ENCODE measurements at regions not wholly inside any gene's neighbourhood (a gene's known extent, or its start where the extent isn't known, plus 50 kb on each side); places are given as distances from the start of the nearest gene placed in this dataset.

GRCh38 chr5:98518754-98519153 lies 254.7 kb upstream of the RGMB start:
- ChIA-PET POLR2A (interaction anchor here (0.7 kb wide), 1 partner anchor 17 kb away, joined by 3 read pairs; no protein-coding TSS in a partner anchor), CTCF (no interaction called here)
- Histone ChIP-seq H3K27ac (ENCODE audit: insufficient read depth in 1 of 2, low read depth in 1 of 2, low read length in 2 of 2, poor library complexity in 1 of 2, severe bottlenecking in 2 of 2) (no peak overlapping the region), H3K9me3 (ENCODE audit: control extremely low read depth in 1 of 5, control insufficient read depth in 4 of 5, insufficient read depth in 2 of 5, low read depth in 1 of 5, low read length in 4 of 5) (no peaks in the 10 kb centered on the region), H3K27me3 (replicated peaks in 2 of 5; ENCODE audit: control insufficient read depth in 4 of 5, insufficient read depth in 5 of 5, low read length in 4 of 5) (no peaks in the 10 kb centered on the region), H3K36me3 (ENCODE audit: control insufficient read depth in 4 of 4, insufficient read depth in 4 of 4, low read length in 3 of 4) (no peaks in the 10 kb centered on the region), H3K4me1 (ENCODE audit: control extremely low read depth in 1 of 4, control insufficient read depth in 4 of 4, insufficient read depth in 4 of 4, low read length in 3 of 4) (no peaks in the 10 kb centered on the region), H3K4me3 (ENCODE audit: control insufficient read depth in 1 of 7, extremely low read depth in 1 of 7, insufficient read depth in 4 of 7, low read depth in 2 of 7, low read length in 6 of 7) (no peak overlapping the region)
- DNase-seq, result no peak
- WGBS (ENCODE audit: insufficient coverage), result no CpG with 5 or more reads among the region's 1 CpG

DNA sequence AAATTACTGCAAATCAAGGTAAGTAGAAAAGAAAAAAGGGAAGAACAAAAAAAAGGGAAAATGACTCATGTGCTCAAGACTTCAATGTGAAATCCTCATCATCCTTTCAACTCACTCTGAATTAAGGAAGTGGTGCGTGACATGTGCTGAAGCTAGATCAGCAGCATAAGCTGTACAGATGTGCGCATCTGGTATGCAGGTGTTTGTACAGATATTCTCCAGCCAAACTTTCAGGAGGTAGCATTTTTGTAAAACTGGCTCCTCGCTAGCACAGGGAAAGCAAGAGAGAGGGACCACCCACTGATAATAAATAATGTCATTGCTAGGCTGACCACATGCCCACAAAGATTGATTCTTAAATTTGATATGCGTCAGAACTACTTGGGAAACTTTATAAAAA lies 253.9 kb upstream of the RGMB start:
- Histone ChIP-seq H3K9me3 (ENCODE audit: control extremely low read depth in 1 of 5, control insufficient read depth in 4 of 5, insufficient read depth in 2 of 5, low read depth in 1 of 5, low read length in 4 of 5) (no peaks in the 10 kb centered on the region), H3K4me3 (ENCODE audit: control insufficient read depth in 1 of 7, extremely low read depth in 1 of 7, insufficient read depth in 4 of 7, low read depth in 2 of 7, low read length in 6 of 7) (no peak overlapping the region), H3K27ac (ENCODE audit: insufficient read depth in 1 of 2, low read depth in 1 of 2, low read length in 2 of 2, poor library complexity in 1 of 2, severe bottlenecking in 2 of 2) (no peak overlapping the region), H3K27me3 (replicated peaks in 2 of 5; ENCODE audit: control insufficient read depth in 4 of 5, insufficient read depth in 5 of 5, low read length in 4 of 5) (no peaks in the 10 kb centered on the region), H3K4me1 (ENCODE audit: control extremely low read depth in 1 of 4, control insufficient read depth in 4 of 4, insufficient read depth in 4 of 4, low read length in 3 of 4) (no peaks in the 10 kb centered on the region), H3K36me3 (ENCODE audit: control insufficient read depth in 4 of 4, insufficient read depth in 4 of 4, low read length in 3 of 4) (no peaks in the 10 kb centered on the region)
- no peak for DNase-seq
- ChIA-PET CTCF (no interaction called here), POLR2A (no interaction called here)
- WGBS (ENCODE audit: insufficient coverage), result 47% methylated on average over 2 of the region's 4 CpGs

GRCh38 chr5:98521821-98522220 lies 251.6 kb upstream of the RGMB start:
- ChIA-PET POLR2A (no interaction called here), CTCF (no interaction called here)
- WGBS (ENCODE audit: insufficient coverage), result 100% methylated on average over 1 of the region's 3 CpGs
- H3K27me3 ChIP-seq (replicated peaks in 2 of 5; ENCODE audit: control insufficient read depth in 4 of 5, insufficient read depth in 5 of 5, low read length in 4 of 5), result no peaks in the 10 kb centered on the region
- no peaks in the 10 kb centered on the region for H3K9me3 ChIP-seq (ENCODE audit: control extremely low read depth in 1 of 5, control insufficient read depth in 4 of 5, insufficient read depth in 2 of 5, low read depth in 1 of 5, low read length in 4 of 5)
- H3K4me1 ChIP-seq (ENCODE audit: control extremely low read depth in 1 of 4, control insufficient read depth in 4 of 4, insufficient read depth in 4 of 4, low read length in 3 of 4), result no peaks in the 10 kb centered on the region
- no peaks in the 10 kb centered on the region for H3K36me3 ChIP-seq (ENCODE audit: control insufficient read depth in 4 of 4, insufficient read depth in 4 of 4, low read length in 3 of 4)
- no peak overlapping the region for H3K27ac ChIP-seq (ENCODE audit: insufficient read depth in 1 of 2, low read depth in 1 of 2, low read length in 2 of 2, poor library complexity in 1 of 2, severe bottlenecking in 2 of 2)
- H3K4me3 ChIP-seq (ENCODE audit: control insufficient read depth in 1 of 7, extremely low read depth in 1 of 7, insufficient read depth in 4 of 7, low read depth in 2 of 7, low read length in 6 of 7), result no peak overlapping the region
- DNase-seq, result no peak

- no peak overlapping the region for H3K4me3 ChIP-seq (ENCODE audit: control insufficient read depth in 1 of 7, extremely low read depth in 1 of 7, insufficient read depth in 4 of 7, low read depth in 2 of 7, low read length in 6 of 7)
- no peaks in the 10 kb centered on the region for H3K27me3 ChIP-seq (replicated peaks in 2 of 5; ENCODE audit: control insufficient read depth in 4 of 5, insufficient read depth in 5 of 5, low read length in 4 of 5)
- H3K36me3 ChIP-seq (ENCODE audit: control insufficient read depth in 4 of 4, insufficient read depth in 4 of 4, low read length in 3 of 4), result no peaks in the 10 kb centered on the region
- no peaks in the 10 kb centered on the region for H3K9me3 ChIP-seq (ENCODE audit: control extremely low read depth in 1 of 5, control insufficient read depth in 4 of 5, insufficient read depth in 2 of 5, low read depth in 1 of 5, low read length in 4 of 5)
- no peaks in the 10 kb centered on the region for H3K4me1 ChIP-seq (ENCODE audit: control extremely low read depth in 1 of 4, control insufficient read depth in 4 of 4, insufficient read depth in 4 of 4, low read length in 3 of 4)
- ChIA-PET POLR2A (no interaction called here), CTCF (no interaction called here)
- DNase-seq, result no peak
- H3K27ac ChIP-seq (ENCODE audit: insufficient read depth in 1 of 2, low read depth in 1 of 2, low read length in 2 of 2, poor library complexity in 1 of 2, severe bottlenecking in 2 of 2), result no peak overlapping the region
Observed at GRCh38 chr5:98524773-98525172, 248.7 kb upstream of the RGMB start.

GRCh38 chr5:98527846-98528245 lies 245.6 kb upstream of the RGMB start:
- Histone ChIP-seq H3K27me3 (replicated peaks in 2 of 5; ENCODE audit: control insufficient read depth in 4 of 5, insufficient read depth in 5 of 5, low read length in 4 of 5) (no peaks in the 10 kb centered on the region), H3K9me3 (ENCODE audit: control extremely low read depth in 1 of 5, control insufficient read depth in 4 of 5, insufficient read depth in 2 of 5, low read depth in 1 of 5, low read length in 4 of 5) (no peaks in the 10 kb centered on the region), H3K27ac (ENCODE audit: insufficient read depth in 1 of 2, low read depth in 1 of 2, low read length in 2 of 2, poor library complexity in 1 of 2, severe bottlenecking in 2 of 2) (no peak overlapping the region), H3K36me3 (ENCODE audit: control insufficient read depth in 4 of 4, insufficient read depth in 4 of 4, low read length in 3 of 4) (no peaks in the 10 kb centered on the region), H3K4me1 (ENCODE audit: control extremely low read depth in 1 of 4, control insufficient read depth in 4 of 4, insufficient read depth in 4 of 4, low read length in 3 of 4) (no peaks in the 10 kb centered on the region), H3K4me3 (ENCODE audit: control insufficient read depth in 1 of 7, extremely low read depth in 1 of 7, insufficient read depth in 4 of 7, low read depth in 2 of 7, low read length in 6 of 7) (no peak overlapping the region)
- ChIA-PET CTCF (no interaction called here), POLR2A (no interaction called here)
- DNase-seq, result no peak

GRCh38 chr5:98529321-98529720 lies 244.1 kb upstream of the RGMB start:
- POLR2A ChIA-PET, result no interaction called here

GRCh38 chr5:98530224-98530623 lies 243.2 kb upstream of the RGMB start:
- no peaks in the 10 kb centered on the region for H3K27me3 ChIP-seq (replicated peaks in 2 of 5; ENCODE audit: control insufficient read depth in 4 of 5, insufficient read depth in 5 of 5, low read length in 4 of 5)
- H3K36me3 ChIP-seq (ENCODE audit: control insufficient read depth in 4 of 4, insufficient read depth in 4 of 4, low read length in 3 of 4), result no peaks in the 10 kb centered on the region
- POLR2A ChIA-PET, result no interaction called here
- 100% methylated on average over 2 of the region's 2 CpGs for WGBS (ENCODE audit: insufficient coverage)
- CTCF ChIA-PET, result no interaction called here
- no peaks in the 10 kb centered on the region for H3K9me3 ChIP-seq (ENCODE audit: control extremely low read depth in 1 of 5, control insufficient read depth in 4 of 5, insufficient read depth in 2 of 5, low read depth in 1 of 5, low read length in 4 of 5)
- H3K4me3 ChIP-seq (ENCODE audit: control insufficient read depth in 1 of 7, extremely low read depth in 1 of 7, insufficient read depth in 4 of 7, low read depth in 2 of 7, low read length in 6 of 7), result no peak overlapping the region
- DNase-seq, result no peak
- no peaks in the 10 kb centered on the region for H3K4me1 ChIP-seq (ENCODE audit: control extremely low read depth in 1 of 4, control insufficient read depth in 4 of 4, insufficient read depth in 4 of 4, low read length in 3 of 4)
- H3K27ac ChIP-seq (ENCODE audit: insufficient read depth in 1 of 2, low read depth in 1 of 2, low read length in 2 of 2, poor library complexity in 1 of 2, severe bottlenecking in 2 of 2), result no peak overlapping the region

More at GRCh38 chr5:98529321-98529720, 244.1 kb upstream of the RGMB start:
- Histone ChIP-seq H3K27ac (ENCODE audit: insufficient read depth in 1 of 2, low read depth in 1 of 2, low read length in 2 of 2, poor library complexity in 1 of 2, severe bottlenecking in 2 of 2) (no peak overlapping the region), H3K4me3 (ENCODE audit: control insufficient read depth in 1 of 7, extremely low read depth in 1 of 7, insufficient read depth in 4 of 7, low read depth in 2 of 7, low read length in 6 of 7) (no peak overlapping the region), H3K27me3 (replicated peaks in 2 of 5; ENCODE audit: control insufficient read depth in 4 of 5, insufficient read depth in 5 of 5, low read length in 4 of 5) (no peaks in the 10 kb centered on the region), H3K9me3 (ENCODE audit: control extremely low read depth in 1 of 5, control insufficient read depth in 4 of 5, insufficient read depth in 2 of 5, low read depth in 1 of 5, low read length in 4 of 5) (no peaks in the 10 kb centered on the region), H3K36me3 (ENCODE audit: control insufficient read depth in 4 of 4, insufficient read depth in 4 of 4, low read length in 3 of 4) (no peaks in the 10 kb centered on the region), H3K4me1 (ENCODE audit: control extremely low read depth in 1 of 4, control insufficient read depth in 4 of 4, insufficient read depth in 4 of 4, low read length in 3 of 4) (no peaks in the 10 kb centered on the region)
- DNase-seq, result no peak
- CTCF ChIA-PET, result no interaction called here

GRCh38 chr5:98535901-98536300 lies 237.6 kb upstream of the RGMB start:
- Histone ChIP-seq H3K4me3 (ENCODE audit: control insufficient read depth in 1 of 7, extremely low read depth in 1 of 7, insufficient read depth in 4 of 7, low read depth in 2 of 7, low read length in 6 of 7) (no peak overlapping the region), H3K9me3 (ENCODE audit: control extremely low read depth in 1 of 5, control insufficient read depth in 4 of 5, insufficient read depth in 2 of 5, low read depth in 1 of 5, low read length in 4 of 5) (peaks cover 0 to 3% (median 0%) of the 10 kb centered on the region in 5 experiments), H3K4me1 (ENCODE audit: control extremely low read depth in 1 of 4, control insufficient read depth in 4 of 4, insufficient read depth in 4 of 4, low read length in 3 of 4) (no peaks in the 10 kb centered on the region), H3K36me3 (ENCODE audit: control insufficient read depth in 4 of 4, insufficient read depth in 4 of 4, low read length in 3 of 4) (no peaks in the 10 kb centered on the region), H3K27ac (ENCODE audit: insufficient read depth in 1 of 2, low read depth in 1 of 2, low read length in 2 of 2, poor library complexity in 1 of 2, severe bottlenecking in 2 of 2) (no peak overlapping the region), H3K27me3 (replicated peaks in 2 of 5; ENCODE audit: control insufficient read depth in 4 of 5, insufficient read depth in 5 of 5, low read length in 4 of 5) (no peaks in the 10 kb centered on the region)
- DNase-seq, result no peak
- CTCF ChIA-PET, result no interaction called here
- WGBS (ENCODE audit: insufficient coverage), result 83% methylated on average over 3 of the region's 4 CpGs
- POLR2A ChIA-PET, result no interaction called here

All from common myeloid progenitor, CD34-positive (primary cell).